ENCODE measurements at regions not wholly inside any gene's neighbourhood (a gene's known extent, or its start where the extent isn't known, plus 50 kb on each side); places are given as distances from the start of the nearest gene placed in this dataset.
A peak's percentile ranks its signal among the peaks of the same experiment; 100 is the strongest.

GRCh38 chr3:187921391-187922074 lies 176.3 kb upstream of the BCL6 start:
- 0 out of 2 replicates have a peak, but pooled peaks cover 3% of the 10 kb centered on the region for H3K9me3 ChIP-seq (ENCODE audit: control insufficient read depth, insufficient read depth, low read length)
- H3K23ac ChIP-seq (ENCODE audit: low read depth, low read length), result no peak overlapping the region
- H3K79me1 ChIP-seq (ENCODE audit: low read depth in 1 of 2, low read length in 2 of 2), result no peaks in the 10 kb centered on the region
- H3K14ac ChIP-seq (replicated peaks; ENCODE audit: low read depth, low read length), result peak overlapping the region; percentile 49; the same call in 1 of the 2 replicates
- no peak overlapping the region for H3K4ac ChIP-seq (ENCODE audit: low read depth, low read length)
- H3K4me2 ChIP-seq (ENCODE audit: low read depth, low read length), result no peak overlapping the region
- no peak overlapping the region for H4K8ac ChIP-seq (ENCODE audit: low read depth in 2 of 2, low read length in 2 of 2)
- CTCF ChIA-PET, result no interaction called here
- no peak for DNase-seq
- intact Hi-C loops (cut with micrococcal nuclease), result no loop called here
- no peak overlapping the region; the same call in 1 of the 2 replicates for H2AK5ac ChIP-seq (ENCODE audit: low read depth, low read length)
- BruUV-seq (replicated peaks), result no TSS peak
- no peak overlapping the region for H3K18ac ChIP-seq (ENCODE audit: low read depth, low read length)
- no peak for ATAC-seq (ENCODE audit: low read depth)
- no peak overlapping the region; the same call in 1 of the 2 replicates for H2BK20ac ChIP-seq (ENCODE audit: low read depth, low read length)
- in situ Hi-C loops (cut with MboI; ENCODE audit: low sequenced_read_pairs), result no loop called here
- TF ChIP-seq SMC3 (IDR thresholded peaks at IDR 0.05; ENCODE audit: low read depth, low read length) (no peak), RAD21 (IDR thresholded peaks at IDR 0.05; ENCODE audit: low read length) (no peak), CTCF (conservative IDR thresholded peaks at IDR 0.05; ENCODE audit: low read depth, low read length) (no peak), RCOR1 (IDR thresholded peaks at IDR 0.05; ENCODE audit: insufficient replicate concordance, low read length) (no peak), POLR2A (IDR thresholded peaks at IDR 0.05; ENCODE audit: low read depth, low read length) (no peak), MXI1 (IDR thresholded peaks at IDR 0.05; ENCODE audit: borderline replicate concordance, low read depth, low read length) (no peak), RFX5 (IDR thresholded peaks at IDR 0.05; ENCODE audit: low read depth, low read length) (no peak), ELK1 (IDR thresholded peaks at IDR 0.05; ENCODE audit: borderline replicate concordance, low read depth, low read length) (no peak)
- no peak overlapping the region for H3K4me3 ChIP-seq (ENCODE audit: insufficient read depth, low read depth, low read length)
- no peaks in the 10 kb centered on the region for H3K36me3 ChIP-seq (ENCODE audit: control insufficient read depth, insufficient read depth, low read length)
- POLR2A ChIA-PET (ENCODE audit: unreplicated experiment), result no interaction called here
- no peak overlapping the region for H4K91ac ChIP-seq (ENCODE audit: insufficient read depth, low read depth, low read length)
- H4K20me1 ChIP-seq (ENCODE audit: insufficient read depth, low read length), result no peaks in the 10 kb centered on the region
- dilution Hi-C loops (cut with HindIII; ENCODE audit: low sequenced_read_pairs, unreplicated experiment), result no loop called here
- no peak overlapping the region for H2BK120ac ChIP-seq (ENCODE audit: low read depth, low read length)
- H2AFZ ChIP-seq (replicated peaks; ENCODE audit: low read length, poor library complexity), result no peak overlapping the region
- H3K27me3 ChIP-seq (ENCODE audit: control insufficient read depth, insufficient read depth, low read length), result no peaks in the 10 kb centered on the region
- H3K9me1 ChIP-seq (ENCODE audit: insufficient read depth, low read length), result 0 out of 2 replicates have a peak, but pooled peaks cover 3% of the 10 kb centered on the region
- H2BK5ac ChIP-seq (ENCODE audit: low read depth, low read length, poor library complexity, severe bottlenecking), result no peak overlapping the region
- no peak overlapping the region for H2AK9ac ChIP-seq (replicated peaks; ENCODE audit: low read depth, low read length, poor library complexity)
- no peak overlapping the region for H3K56ac ChIP-seq (ENCODE audit: extremely low read depth, insufficient read depth, low read length)
- H4K5ac ChIP-seq (ENCODE audit: low read depth, low read length), result no peak overlapping the region
- H3K27ac ChIP-seq (ENCODE audit: insufficient read depth, low read length), result no peak overlapping the region
- peaks cover 18% of the 10 kb centered on the region for H3K4me1 ChIP-seq (ENCODE audit: control insufficient read depth, insufficient read depth, low read length)
- WGBS, 2 experiments (ENCODE audit: extremely low coverage in 2 of 2, insufficient read length in 1 of 2), result 83% methylated on average over 1 of the region's 4 CpGs; no CpG with 5 or more reads in 1 of the 2 experiments
- no peak overlapping the region for H3K9ac ChIP-seq (ENCODE audit: low read depth, low read length)
- H2BK15ac ChIP-seq (ENCODE audit: low read depth, low read length), result no peak overlapping the region

Measured in IMR-90 (cell line).